ENCODE measurements at regions not wholly inside any gene's neighbourhood (a gene's known extent, or its start where the extent isn't known, plus 50 kb on each side); places are given as distances from the start of the nearest gene placed in this dataset.

DNA sequence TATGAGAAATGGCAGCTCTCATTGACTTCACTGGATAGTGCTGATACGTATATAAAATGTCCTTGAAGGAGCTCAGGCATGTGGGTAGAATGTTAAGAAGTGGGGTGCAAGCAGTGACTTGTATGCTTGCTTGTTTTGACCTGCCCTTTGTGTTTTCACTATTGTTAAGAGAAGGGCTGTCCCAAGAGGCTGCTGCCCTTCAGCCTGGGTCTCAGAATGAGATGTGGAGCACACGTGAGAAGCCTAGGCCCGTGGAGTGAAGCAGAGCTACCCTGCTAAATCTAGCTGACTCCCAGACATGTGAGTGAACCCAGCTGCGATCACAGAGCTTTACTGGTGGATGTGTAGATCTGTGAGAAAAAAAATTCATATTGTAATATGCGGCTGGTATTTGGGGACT is 305.3 kb upstream of the RGS17 start:
- no peak for TF ChIP-seq CTCF (IDR thresholded peaks at IDR 0.05; ENCODE audit: extremely low read depth, missing control alignments)
- no peak for DNase-seq (ENCODE audit: low spot score)

GRCh38 chr6:153435787-153436186 is 304.7 kb upstream of the RGS17 start:
- no peak for TF ChIP-seq CTCF (IDR thresholded peaks at IDR 0.05; ENCODE audit: extremely low read depth, missing control alignments)
- DNase-seq (ENCODE audit: low spot score), result no peak

DNA sequence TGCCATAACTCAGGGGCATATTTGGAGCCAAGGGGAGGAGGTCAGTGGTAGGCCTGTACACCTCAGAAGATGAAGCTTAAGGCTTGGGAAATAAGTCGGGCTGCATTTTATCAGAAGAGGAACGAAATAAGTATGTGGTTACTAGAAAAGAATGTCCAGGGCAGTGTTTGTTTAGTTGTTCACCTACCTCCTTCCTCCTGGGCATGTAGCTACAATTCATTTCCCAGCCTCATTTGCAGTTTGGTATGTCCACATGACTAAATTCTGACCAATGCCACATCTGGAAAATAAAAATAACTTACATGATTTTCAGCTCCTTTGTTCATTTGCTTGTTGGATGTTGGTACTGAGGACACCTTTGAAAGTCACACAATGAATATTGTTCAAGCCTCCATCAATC is 294.5 kb upstream of the RGS17 start:
- TF ChIP-seq CTCF (IDR thresholded peaks at IDR 0.05; ENCODE audit: extremely low read depth, missing control alignments), result no peak
- no peak for DNase-seq (ENCODE audit: low spot score)

- no peak for DNase-seq (ENCODE audit: low spot score)
- TF ChIP-seq CTCF (IDR thresholded peaks at IDR 0.05; ENCODE audit: extremely low read depth, missing control alignments), result no peak
These were observed 293.8 kb upstream of the RGS17 start for GRCh38 chr6:153424719-153425400.

DNA sequence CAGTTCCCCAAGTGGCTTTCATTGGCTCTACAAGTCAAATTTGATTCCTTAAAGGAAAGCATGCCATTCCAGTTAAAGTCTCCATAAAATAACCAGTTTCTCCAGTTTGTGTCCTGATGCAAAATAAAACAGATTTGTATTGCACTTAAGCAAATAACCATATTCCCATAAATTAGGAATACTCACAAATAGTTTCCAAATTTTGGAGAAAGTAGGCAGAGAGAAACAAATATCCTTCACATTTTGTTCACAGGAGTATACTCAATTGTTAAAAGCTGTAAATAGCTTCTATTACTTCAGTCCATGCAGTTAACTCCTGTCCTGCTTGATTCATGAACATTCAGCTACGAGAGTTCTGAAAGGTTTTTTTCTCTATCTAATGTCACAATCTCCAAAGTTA is 281.4 kb upstream of the RGS17 start:
- TF ChIP-seq CTCF (IDR thresholded peaks at IDR 0.05; ENCODE audit: extremely low read depth, missing control alignments), result no peak
- no peak for DNase-seq (ENCODE audit: low spot score)

DNA sequence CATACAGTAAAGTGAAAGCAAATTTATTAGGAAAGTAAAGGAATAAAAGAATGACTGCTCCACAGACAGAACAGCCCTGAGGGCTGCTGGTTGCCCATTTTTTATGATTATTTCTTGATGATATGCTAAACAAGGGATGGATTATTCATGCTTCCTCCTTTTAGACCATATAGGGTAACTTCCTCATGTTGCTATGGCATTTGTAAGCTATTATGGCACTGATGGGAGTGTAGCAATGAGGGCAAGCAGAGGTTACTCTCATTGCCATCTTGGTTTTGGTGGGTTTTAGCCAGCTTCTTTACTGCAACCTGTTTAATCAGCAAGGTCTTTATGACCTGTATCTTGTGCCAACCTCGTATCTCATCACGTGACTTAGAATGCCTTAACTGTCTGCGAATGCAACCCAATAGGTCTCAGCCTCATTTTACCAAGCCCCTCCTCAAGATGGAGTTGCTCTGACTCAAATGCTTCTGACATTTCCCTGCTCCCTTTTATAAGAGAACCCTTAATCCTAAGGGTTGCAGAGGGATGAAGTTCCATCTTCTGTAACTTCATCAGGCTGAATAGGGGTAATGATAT is 280.1 kb upstream of the RGS17 start:
- DNase-seq (ENCODE audit: low spot score), result no peak
- no peak for TF ChIP-seq CTCF (IDR thresholded peaks at IDR 0.05; ENCODE audit: extremely low read depth, missing control alignments)

DNA sequence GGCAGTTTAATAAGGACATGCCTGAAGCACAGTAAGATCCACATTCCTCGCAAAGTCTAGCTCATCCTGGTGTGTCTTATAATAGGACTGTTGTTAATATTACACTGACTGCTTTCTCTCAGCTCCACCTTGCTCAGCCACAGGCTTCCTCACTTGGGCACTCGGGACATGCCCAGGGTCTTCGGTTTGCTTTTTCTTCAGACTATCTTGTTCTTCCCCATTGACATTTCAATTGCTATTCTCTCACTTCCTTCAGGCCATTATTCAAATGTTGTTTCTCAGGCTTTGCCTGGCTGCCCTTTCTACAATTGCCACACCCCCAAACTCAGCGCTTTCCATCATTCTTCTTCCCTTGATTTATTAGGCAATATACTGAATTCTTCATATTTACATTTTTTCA is 274.8 kb upstream of the RGS17 start:
- DNase-seq (ENCODE audit: low spot score), result no peak
- TF ChIP-seq CTCF (IDR thresholded peaks at IDR 0.05; ENCODE audit: extremely low read depth, missing control alignments), result no peak

All from GM20000 (cell line).